ENCODE measurements at regions not wholly inside any gene's neighbourhood (a gene's known extent, or its start where the extent isn't known, plus 50 kb on each side); places are given as distances from the start of the nearest gene placed in this dataset.
"Not testable (repeated sequence)": the region's sequence is repeated elsewhere in the genome, so short reads cannot be mapped to it uniquely, and the experiment has no call there.

DNA sequence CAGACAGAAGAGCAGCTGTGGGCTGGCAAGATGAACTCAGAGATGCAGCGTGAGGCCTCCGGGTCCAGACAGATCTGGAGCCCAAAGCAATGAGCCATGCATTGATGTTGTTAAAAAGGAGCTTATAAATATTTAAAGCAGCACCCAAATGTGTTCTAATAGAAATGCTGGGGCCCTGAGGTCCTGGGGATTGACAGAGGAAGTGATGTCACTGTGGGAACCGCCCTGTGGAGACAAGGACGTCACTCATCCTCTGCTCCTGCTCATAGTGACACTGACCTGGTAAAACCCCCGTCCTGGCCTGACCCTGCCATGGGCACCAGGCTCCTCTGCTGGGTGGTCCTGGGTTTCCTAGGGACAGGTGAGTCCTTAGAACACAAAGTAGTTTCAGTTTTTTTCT, 197.0 kb upstream of the PRSS58 start:
- TF ChIP-seq, protein P1, sequence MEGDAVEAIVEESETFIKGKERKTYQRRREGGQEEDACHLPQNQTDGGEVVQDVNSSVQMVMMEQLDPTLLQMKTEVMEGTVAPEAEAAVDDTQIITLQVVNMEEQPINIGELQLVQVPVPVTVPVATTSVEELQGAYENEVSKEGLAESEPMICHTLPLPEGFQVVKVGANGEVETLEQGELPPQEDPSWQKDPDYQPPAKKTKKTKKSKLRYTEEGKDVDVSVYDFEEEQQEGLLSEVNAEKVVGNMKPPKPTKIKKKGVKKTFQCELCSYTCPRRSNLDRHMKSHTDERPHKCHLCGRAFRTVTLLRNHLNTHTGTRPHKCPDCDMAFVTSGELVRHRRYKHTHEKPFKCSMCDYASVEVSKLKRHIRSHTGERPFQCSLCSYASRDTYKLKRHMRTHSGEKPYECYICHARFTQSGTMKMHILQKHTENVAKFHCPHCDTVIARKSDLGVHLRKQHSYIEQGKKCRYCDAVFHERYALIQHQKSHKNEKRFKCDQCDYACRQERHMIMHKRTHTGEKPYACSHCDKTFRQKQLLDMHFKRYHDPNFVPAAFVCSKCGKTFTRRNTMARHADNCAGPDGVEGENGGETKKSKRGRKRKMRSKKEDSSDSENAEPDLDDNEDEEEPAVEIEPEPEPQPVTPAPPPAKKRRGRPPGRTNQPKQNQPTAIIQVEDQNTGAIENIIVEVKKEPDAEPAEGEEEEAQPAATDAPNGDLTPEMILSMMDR (IDR thresholded peaks at IDR 0.05), result no peak
- no peak for DNase-seq
- H3K9me3 ChIP-seq, result no peaks in the 10 kb centered on the region
- no peaks in the 10 kb centered on the region for H3K4me1 ChIP-seq (ENCODE audit: low read depth)
- ATAC-seq, result no peak
- H3K4me3 ChIP-seq, result no peak overlapping the region
- no peaks in the 10 kb centered on the region for H3K36me3 ChIP-seq (ENCODE audit: low read depth)
- intact Hi-C loops (cut with DNase I, micrococcal nuclease), result no loop called here

DNA sequence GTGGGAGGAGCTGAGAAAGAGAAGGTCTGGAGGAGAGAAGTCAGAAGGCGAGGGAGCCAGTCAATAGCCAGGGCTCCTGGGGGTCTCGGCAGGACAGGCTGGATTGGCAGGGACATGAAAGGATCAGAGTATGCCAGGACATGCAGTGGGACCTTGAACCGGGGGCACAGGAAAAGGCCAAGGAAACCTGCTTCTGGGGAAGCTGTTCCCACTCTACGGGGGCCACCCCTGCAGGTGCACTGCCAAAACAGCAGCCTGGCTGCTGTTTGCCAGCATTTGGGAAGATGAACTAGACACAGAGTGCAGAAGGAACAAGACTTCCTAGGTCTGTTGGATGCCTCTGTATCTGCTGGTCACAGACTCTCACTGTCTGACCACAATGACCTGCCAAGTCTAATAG, 194.9 kb upstream of the PRSS58 start:
- no peak for ATAC-seq
- TF ChIP-seq, protein P1 (IDR thresholded peaks at IDR 0.05), result no peak
- Histone ChIP-seq H3K4me3 (no peak overlapping the region), H3K4me1 (ENCODE audit: low read depth) (no peaks in the 10 kb centered on the region), H3K36me3 (ENCODE audit: low read depth) (no peaks in the 10 kb centered on the region), H3K9me3 (no peaks in the 10 kb centered on the region)
- no peak for DNase-seq
- intact Hi-C loops (cut with DNase I, micrococcal nuclease), result no loop called here

DNA sequence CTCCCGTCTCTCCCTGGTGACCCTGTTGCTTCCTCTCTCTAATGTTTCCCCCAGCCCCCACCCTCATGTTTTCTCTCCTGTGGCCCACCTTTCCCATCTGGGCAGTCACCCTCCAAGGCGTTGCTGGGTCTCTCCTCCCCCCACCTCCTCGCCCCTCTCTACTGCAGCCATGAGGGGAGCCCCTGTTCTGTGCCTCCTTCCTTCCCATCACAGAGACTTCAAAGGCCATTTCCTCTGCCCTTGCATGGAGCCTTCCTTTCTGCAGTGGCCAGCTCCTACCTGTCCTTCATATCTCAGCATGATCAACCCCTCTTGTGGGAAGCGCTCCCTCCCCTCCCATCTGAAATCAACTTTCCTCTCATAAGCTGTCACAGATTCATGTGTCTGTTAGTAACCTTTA, 194.0 kb upstream of the PRSS58 start:
- intact Hi-C loops (cut with DNase I, micrococcal nuclease), result no loop called here
- H3K36me3 ChIP-seq (ENCODE audit: low read depth), result no peaks in the 10 kb centered on the region
- ATAC-seq (peak; percentile 65), DNase-seq (no peak)
- no peaks in the 10 kb centered on the region for H3K9me3 ChIP-seq
- TF ChIP-seq, protein P1 (IDR thresholded peaks at IDR 0.05), result no peak
- H3K4me1 ChIP-seq (ENCODE audit: low read depth), result no peaks in the 10 kb centered on the region
- H3K4me3 ChIP-seq, result no peak overlapping the region

DNA sequence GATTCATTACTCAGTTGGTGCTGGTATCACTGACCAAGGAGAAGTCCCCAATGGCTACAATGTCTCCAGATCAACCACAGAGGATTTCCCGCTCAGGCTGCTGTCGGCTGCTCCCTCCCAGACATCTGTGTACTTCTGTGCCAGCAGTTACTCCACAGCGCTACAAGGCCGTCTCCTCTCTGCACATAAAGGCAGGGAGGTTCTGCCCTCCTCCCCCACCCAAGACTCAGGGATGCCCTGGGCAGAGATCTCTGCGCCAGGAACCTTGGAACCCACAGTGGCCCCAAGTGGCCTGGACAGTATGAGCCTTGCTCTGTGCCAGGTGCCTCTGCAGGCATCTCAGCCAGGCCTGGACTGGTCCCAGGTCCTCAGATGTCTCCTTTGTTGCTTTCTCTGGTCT, 193.4 kb upstream of the PRSS58 start:
- DNase-seq (no peak), ATAC-seq (peak; percentile 32)
- TF ChIP-seq, protein P1 (IDR thresholded peaks at IDR 0.05), result no peak
- no peak overlapping the region for H3K4me3 ChIP-seq
- H3K9me3 ChIP-seq, result no peaks in the 10 kb centered on the region
- no peaks in the 10 kb centered on the region for H3K36me3 ChIP-seq (ENCODE audit: low read depth)
- H3K4me1 ChIP-seq (ENCODE audit: low read depth), result no peaks in the 10 kb centered on the region
- intact Hi-C loops (cut with DNase I, micrococcal nuclease), result no loop called here

DNA sequence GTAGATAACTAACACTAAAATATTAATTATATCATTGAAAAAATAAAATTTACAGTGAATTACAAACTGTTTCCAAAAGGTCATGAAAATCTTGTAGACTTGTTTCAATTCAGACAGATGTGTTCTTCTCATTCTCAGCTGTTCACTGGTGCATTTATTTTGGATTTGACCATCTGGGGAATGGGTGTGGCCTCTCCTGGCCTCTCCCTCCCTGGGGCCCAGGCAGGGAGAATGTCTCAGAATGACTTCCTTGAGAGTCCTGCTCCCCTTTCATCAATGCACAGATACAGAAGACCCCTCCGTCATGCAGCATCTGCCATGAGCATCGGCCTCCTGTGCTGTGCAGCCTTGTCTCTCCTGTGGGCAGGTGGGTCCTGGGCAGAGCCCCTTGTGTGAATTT, 192.8 kb upstream of the PRSS58 start:
- TF ChIP-seq, protein P1 (IDR thresholded peaks at IDR 0.05), result no peak
- Histone ChIP-seq H3K36me3 (ENCODE audit: low read depth) (no peaks in the 10 kb centered on the region), H3K9me3 (no peaks in the 10 kb centered on the region), H3K4me1 (ENCODE audit: low read depth) (no peaks in the 10 kb centered on the region), H3K4me3 (no peak overlapping the region)
- ATAC-seq (no peak), DNase-seq (no peak)
- intact Hi-C loops (cut with DNase I, micrococcal nuclease), result no loop called here

DNA sequence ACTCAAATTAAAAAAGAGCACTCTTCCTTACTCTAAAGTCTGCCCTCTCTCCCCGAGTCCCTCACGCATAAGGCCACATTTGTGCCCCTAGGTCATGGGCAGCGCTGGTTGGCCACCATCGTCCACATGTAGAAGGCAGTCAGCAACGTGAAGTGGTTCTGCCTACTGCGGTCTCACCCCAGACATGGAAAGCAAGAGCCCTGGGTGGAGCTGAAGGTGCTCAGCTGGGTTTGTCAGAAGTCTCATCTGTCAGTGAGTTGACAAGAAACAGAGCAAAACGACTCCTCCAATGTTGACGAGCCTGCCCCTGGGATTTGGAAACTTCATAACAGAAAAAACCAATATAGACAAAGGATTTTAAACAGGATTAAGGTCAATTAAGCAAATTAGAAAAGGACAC, 192.3 kb upstream of the PRSS58 start:
- no peak for ATAC-seq

DNA sequence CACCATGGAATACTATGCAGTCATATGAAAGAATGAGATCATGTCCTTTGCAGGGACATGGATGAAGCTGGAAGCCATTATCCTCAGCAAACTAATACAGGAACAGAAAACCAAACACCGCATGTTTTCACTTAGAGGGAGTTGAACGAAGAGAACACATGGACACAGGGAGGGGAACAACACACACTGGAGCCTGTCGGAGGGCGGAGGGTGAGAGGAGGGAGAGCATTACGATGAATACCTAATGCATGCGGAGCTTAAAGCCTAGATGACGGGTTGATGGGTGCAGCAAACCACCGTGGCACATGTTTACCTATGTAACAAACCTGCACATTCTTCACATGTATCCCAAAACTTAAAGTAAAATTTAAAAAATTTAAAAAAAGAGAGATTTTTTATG, 191.0 kb upstream of the PRSS58 start:
- DNase-seq; H3K9me3 ChIP-seq; ATAC-seq; H3K4me3 ChIP-seq; H3K36me3 ChIP-seq (ENCODE audit: low read depth); H3K4me1 ChIP-seq (ENCODE audit: low read depth); intact Hi-C loops (cut with DNase I, micrococcal nuclease): not testable (repeated sequence)

More for the DNA sequence above, 192.3 kb upstream of the PRSS58 start:
- no peaks in the 10 kb centered on the region for H3K4me1 ChIP-seq (ENCODE audit: low read depth)
- intact Hi-C loops (cut with DNase I, micrococcal nuclease), result no loop called here
- no peaks in the 10 kb centered on the region for H3K9me3 ChIP-seq
- no peak for DNase-seq
- H3K36me3 ChIP-seq (ENCODE audit: low read depth), result no peaks in the 10 kb centered on the region
- TF ChIP-seq, protein P1 (IDR thresholded peaks at IDR 0.05), result no peak
- H3K4me3 ChIP-seq, result no peak overlapping the region

Data from mucosa of descending colon (tissue), 3 donors.